Hepatic stellate cell (primary cell): ENCODE measurements at regions not wholly inside any gene's neighbourhood (a gene's known extent, or its start where the extent isn't known, plus 50 kb on each side); places are given as distances from the start of the nearest gene placed in this dataset.

ENCODE experiments used
- DNase-seq: peaks from one replicate; pipeline ENCODE4 v3.0.0; 2011; ENCODE audit warnings: low spot score

DNA sequence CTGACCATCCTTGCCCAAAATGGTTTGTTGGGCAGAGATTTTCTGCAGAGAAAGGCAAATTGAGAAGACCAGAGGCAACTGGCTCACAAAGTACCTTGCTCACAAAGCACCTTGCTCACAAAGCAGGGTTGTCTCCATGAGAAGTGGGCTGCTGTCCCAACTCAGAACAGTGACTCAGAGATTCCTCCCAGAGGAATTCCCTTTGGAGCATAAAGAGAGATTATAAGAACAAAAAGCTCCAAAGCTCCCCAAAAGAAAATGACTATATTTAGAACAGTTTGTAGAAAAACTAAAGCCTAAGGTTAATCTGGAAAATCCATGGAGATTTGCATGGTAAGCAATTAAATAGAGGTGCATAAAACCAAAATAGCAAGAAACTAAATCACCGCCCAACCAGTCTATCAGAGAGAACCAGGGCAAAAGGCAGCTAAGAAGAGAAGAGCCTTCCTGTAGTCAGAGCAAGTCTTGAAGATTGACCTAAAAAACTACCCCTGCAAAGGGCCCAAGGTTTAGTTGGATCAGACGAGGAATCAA lies 731.4 kb downstream of the FAT4 start:
- DNase-seq = no peak

- DNase-seq = no peak
These were observed 732.4 kb downstream of the FAT4 start for GRCh38 chr4:126047114-126047513.

GRCh38 chr4:126051689-126052424 lies 737.1 kb downstream of the FAT4 start:
- no peak for DNase-seq

DNA sequence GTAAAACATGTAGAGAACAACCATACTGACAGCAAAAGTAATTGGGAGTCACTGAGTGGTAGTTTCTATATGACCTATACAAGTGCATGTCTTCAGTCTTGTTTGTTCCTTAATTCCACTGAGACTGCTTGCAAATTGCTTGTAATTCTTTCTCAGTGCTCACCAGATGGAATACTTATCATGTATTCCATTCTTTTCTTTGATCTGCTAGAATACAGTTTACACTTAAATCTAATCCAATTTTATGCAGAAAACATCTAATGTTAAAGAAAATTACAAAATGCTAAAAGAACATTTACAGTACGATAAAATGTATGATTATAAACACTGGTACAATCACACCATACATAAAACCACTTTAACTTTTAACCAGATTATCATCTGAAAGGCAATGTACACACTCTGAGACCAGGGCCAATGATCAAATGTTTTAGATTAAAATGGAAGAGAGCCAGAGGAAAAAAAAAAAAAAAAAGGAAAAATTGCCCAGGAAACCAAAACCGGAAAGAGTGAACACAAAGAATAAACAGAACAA lies 741.4 kb downstream of the FAT4 start:
- no peak for DNase-seq

- DNase-seq = no peak
These were observed 742.6 kb downstream of the FAT4 start for GRCh38 chr4:126057371-126057770.

GRCh38 chr4:126058596-126058995 lies 743.8 kb downstream of the FAT4 start:
- DNase-seq = no peak

- DNase-seq = no peak
These were observed 746.9 kb downstream of the FAT4 start for GRCh38 chr4:126061655-126062054.

- no peak for DNase-seq
These were observed 750.3 kb downstream of the FAT4 start for GRCh38 chr4:126065016-126065415.

GRCh38 chr4:126071346-126072333 lies 756.9 kb downstream of the FAT4 start:
- no peak for DNase-seq

DNA sequence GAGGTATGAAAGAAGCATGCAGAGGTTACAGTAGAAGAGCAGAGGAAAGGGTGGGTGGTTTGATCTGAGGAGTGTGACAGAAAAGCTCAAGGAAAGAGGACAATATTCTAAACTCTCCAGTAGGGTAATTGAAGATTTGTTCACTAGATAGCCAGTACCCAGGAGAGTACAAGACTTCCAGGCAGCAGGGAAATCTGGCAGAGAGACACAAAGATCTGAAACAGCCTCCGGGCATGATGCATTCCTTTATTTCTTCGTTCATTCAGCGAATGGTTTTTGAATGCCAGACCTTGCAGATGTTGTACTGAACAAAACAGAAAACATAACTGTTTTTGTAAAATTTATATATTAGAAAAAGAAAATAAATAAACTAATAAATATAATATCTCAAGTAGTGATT lies 766.6 kb downstream of the FAT4 start:
- DNase-seq = no peak

DNA sequence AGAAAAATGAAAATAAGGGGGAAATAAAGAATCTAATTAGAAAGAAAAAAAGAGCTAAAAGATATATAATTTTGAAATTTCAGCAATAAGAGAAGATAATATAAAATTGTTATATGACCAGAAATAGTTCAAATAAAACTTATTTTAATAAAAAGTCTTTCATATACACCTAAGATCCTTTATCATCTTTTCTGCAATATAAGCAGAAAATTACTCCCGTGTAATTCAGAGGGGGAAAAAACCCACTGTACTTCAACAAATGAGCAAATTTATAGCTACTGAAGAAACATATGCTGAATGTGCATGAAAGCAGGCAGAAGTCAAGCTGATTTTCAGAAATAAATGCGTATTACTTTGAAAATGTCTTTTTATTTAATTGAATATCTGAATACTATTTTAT lies 771.3 kb downstream of the FAT4 start:
- no peak for DNase-seq

- DNase-seq = no peak
These were observed 772.3 kb downstream of the FAT4 start for GRCh38 chr4:126087101-126087500.

DNA sequence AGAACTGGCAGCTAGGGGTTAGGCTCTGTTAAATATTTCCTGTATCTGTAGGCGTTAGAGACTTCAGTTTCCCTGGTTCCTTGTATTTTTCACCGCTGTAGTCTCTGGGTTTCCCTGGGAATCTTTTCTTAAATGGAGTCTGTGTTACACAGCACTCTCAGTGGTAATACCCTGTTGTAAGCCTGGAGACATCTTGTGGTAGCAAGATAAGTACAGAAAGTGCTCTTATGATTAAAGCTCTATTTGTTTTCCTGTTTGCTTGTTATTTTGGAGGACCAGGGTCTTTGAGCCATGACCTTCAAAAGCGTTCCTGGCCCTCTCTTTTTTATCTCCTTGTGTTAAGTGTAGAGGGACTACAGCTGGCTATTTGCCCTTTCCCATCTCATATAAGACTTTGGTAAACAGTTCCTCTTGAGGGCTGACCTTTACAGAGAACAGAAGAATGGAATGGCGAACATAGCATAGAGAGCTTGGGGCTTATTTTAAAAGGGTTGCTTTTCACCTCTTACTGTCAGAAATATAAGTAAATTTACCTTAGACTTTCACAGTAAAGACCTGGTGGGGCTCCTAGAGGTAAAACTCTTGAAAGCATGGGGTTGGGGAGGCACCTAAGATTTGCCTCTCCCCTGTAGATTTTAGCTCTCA lies 782.5 kb downstream of the FAT4 start:
- no peak for DNase-seq

DNA sequence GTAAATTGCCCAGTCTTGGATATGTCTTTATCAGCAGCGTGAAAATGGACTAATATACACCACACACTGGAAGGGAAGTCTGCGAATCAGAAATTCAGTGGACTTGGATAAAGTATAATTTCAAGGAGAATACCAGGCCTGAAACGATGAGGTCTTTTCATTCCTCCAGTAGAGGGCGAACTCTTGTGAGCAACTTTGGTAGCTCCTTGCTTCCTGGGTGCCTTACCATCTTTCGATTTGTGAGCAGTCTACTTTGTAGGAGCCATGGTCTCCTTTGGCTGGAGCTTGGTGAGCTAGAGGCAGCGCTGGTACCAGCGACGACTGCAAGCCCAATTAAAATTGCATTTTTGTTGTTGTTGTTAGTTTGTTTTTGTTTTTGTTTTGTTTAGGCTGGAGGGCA lies 791.9 kb downstream of the FAT4 start:
- no peak for DNase-seq

- DNase-seq = no peak
These were observed 795.1 kb downstream of the FAT4 start for GRCh38 chr4:126109836-126110235.

DNA sequence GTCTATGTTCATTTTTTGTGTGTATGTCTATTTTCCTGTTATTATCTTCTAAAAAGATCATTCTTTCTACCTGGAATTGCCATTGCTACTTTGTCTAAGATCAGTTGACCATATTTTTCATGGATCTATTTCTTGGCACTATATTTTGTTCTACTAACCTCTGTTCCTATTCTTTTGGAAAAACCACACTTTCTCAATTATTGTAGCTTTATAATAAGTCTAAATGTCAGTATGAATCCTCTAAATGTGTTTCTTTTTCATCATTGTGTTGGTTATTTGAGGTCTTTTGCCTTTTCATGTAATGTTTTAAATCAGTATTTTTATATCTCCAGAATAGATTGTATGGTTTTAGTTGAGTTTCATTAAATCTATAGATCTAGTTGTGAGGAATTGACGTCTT lies 798.3 kb downstream of the FAT4 start:
- no peak for DNase-seq

DNA sequence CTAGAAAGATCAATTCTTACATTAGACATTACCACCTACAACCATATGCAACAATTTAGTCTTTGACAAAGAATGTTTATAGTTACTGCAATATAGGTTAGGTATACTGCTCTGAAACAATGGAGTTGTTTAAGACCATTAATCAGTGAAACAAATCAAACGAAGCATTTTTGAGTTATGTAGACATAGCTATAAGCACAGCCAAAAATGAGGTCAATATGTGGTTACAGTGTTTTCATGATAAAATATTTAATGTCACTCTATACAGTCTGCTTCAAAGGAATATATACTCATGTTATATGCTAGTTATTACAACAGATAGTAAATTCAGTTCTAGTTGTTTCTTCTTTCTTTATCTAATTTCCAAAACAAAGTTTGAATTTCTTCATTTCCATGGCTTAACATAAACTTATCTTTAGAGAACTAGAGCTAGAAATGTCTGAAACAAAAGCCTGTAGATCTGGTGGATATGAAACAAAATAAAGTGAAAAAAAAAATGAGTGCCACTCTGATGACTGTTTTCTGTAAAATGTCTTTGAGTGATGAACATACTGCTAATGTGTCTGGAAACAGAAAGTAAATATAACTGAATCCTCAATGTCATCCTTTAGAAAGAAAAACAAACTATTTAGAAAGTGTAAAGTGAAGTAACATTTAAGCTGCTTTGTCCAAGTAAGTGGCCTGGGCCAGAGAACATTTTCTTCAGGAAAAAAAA lies 809.0 kb downstream of the FAT4 start:
- no peak for DNase-seq

GRCh38 chr4:126124818-126125217 lies 810.1 kb downstream of the FAT4 start:
- DNase-seq = no peak

DNA sequence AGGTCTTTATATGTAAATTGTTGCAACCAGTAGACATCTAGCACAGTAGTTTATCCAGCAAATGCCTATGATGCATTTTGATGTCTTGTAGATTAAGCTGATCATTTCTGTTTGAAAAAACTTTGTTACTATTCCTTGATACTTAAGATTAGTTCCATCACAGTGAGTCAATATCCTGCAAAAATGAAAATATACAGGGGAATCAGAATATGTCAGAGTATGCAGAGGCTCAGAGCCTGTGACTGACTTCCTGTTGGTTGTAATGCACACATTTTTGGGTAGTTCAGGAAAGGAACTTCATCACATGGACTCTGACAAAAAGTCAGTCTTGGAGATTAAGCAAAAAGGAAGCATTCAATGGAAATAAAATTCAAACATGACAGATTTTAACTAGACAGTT lies 815.5 kb downstream of the FAT4 start:
- no peak for DNase-seq

GRCh38 chr4:126136922-126137781 lies 822.4 kb downstream of the FAT4 start:
- DNase-seq = no peak

DNA sequence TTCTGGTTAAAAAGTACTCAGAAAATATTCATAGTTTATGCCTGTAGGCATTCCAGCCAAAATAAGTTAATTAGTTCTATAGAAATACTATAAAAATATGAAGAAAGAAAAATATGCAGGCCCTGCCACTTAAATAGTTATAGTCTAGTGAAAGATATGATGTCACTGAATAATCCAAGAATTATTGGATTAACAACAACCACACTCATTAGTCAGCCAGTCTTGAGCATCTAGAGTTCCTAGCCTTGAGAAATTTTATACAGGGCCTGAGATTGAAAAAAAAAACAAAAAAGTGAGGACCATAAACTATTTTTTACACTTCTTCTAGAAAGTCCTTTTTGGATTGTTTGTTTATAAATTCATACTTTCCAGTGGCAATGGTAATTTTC lies 823.0 kb downstream of the FAT4 start:
- DNase-seq = no peak
